ENCODE measurements at regions not wholly inside any gene's neighbourhood (a gene's known extent, or its start where the extent isn't known, plus 50 kb on each side); places are given as distances from the start of the nearest gene placed in this dataset.

DNA sequence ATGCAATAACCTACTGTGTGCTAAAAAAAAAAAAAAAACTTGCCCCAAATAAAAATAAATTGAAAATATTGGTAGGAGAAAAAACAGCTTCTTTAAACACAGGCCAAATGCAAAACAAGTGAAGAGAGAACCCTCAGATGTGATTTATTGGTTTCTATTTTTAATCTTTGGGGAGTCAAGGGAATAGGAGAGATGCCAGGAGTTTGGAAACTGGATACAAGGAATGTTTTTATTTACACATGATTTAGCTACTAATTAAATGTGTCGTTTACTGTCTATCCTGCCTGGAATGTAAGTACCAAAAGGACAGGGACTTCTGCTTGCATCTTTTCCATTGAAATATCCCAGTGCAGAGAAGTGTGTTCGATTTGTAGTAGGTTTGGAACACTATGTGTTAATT, 810.7 kb downstream of the MAFB start:
- H3K4me3 ChIP-seq (replicated peaks in 1 of 3; ENCODE audit: insufficient read depth in 1 of 3, low read depth in 1 of 3, low read length in 3 of 3) = no peak overlapping the region
- TF ChIP-seq CTCF (IDR thresholded peaks at IDR 0.05; ENCODE audit: extremely low read depth in 1 of 2, insufficient read depth in 1 of 2, low read depth in 1 of 2, low read length in 2 of 2) = no peak
- no peak for TF ChIP-seq MAX (IDR thresholded peaks at IDR 0.05; ENCODE audit: insufficient read depth, insufficient read length)
- TF ChIP-seq POLR2AphosphoS5 (IDR thresholded peaks at IDR 0.05; ENCODE audit: insufficient read depth, low read depth, low read length) = no peak
- TF ChIP-seq GATA2 (IDR thresholded peaks at IDR 0.05; ENCODE audit: insufficient read depth, insufficient read length, low read depth, low read length) = no peak
- no peak for TF ChIP-seq JUN (IDR thresholded peaks at IDR 0.05; ENCODE audit: borderline replicate concordance, insufficient read depth, insufficient read length, low read depth)
- no peak for TF ChIP-seq POLR2A (IDR thresholded peaks at IDR 0.05; ENCODE audit: low read depth, low read length)
- no peak for TF ChIP-seq EZH2 (IDR thresholded peaks at IDR 0.05; ENCODE audit: borderline replicate concordance, low read depth, low read length, severe bottlenecking)
- no peak for TF ChIP-seq MYC (IDR thresholded peaks at IDR 0.05; ENCODE audit: low read depth, low read length)
- TF ChIP-seq FOS (IDR thresholded peaks at IDR 0.05; ENCODE audit: borderline replicate concordance, insufficient read depth, low read length) = no peak
- CTCF ChIA-PET = interaction anchor here (1.1 kb wide), 2 partner anchors 589 to 609 kb away, joined by 4 read pairs; no protein-coding TSS in a partner anchor
- H3K9me1 ChIP-seq (replicated peaks; ENCODE audit: control insufficient read depth, extremely low read depth, insufficient read depth, low read length) = no peaks in the 10 kb centered on the region
- H3K36me3 ChIP-seq (ENCODE audit: control insufficient read depth in 2 of 2, extremely low read depth in 1 of 2, insufficient read depth in 2 of 2, low read length in 2 of 2) = no peaks in the 10 kb centered on the region
- H3K9ac ChIP-seq (replicated peaks; ENCODE audit: extremely low read depth, insufficient read depth, low read length) = no peak overlapping the region
- POLR2A ChIA-PET = no interaction called here
- H3K27ac ChIP-seq (ENCODE audit: insufficient read depth, low read depth, low read length) = no peak overlapping the region
- H4K20me1 ChIP-seq (replicated peaks; ENCODE audit: control insufficient read depth, extremely low read depth, insufficient read depth, low read length) = no peaks in the 10 kb centered on the region
- no peak for DNase-seq (ENCODE audit: low read depth, low spot score)
- no peaks in the 10 kb centered on the region for H3K79me2 ChIP-seq (ENCODE audit: control insufficient read depth, insufficient read depth, low read length)
- H3K9me3 ChIP-seq (replicated peaks; ENCODE audit: control insufficient read depth, insufficient read depth, low read length) = no peaks in the 10 kb centered on the region
- no TSS peak for BruUV-seq (replicated peaks)
- H3K27me3 ChIP-seq (ENCODE audit: control insufficient read depth in 2 of 2, insufficient read depth in 2 of 2, low read length in 2 of 2) = peaks cover 0 to 2% of the 10 kb centered on the region in 2 experiments
- H3K4me2 ChIP-seq (ENCODE audit: insufficient read depth, low read length) = no peak overlapping the region
- no peak overlapping the region for H2AFZ ChIP-seq (ENCODE audit: low read depth, low read length)
- intact Hi-C loops (cut with micrococcal nuclease) = no loop called here
- H3K4me1 ChIP-seq (ENCODE audit: control insufficient read depth, extremely low read depth, insufficient read depth, low read length) = peaks cover 2% of the 10 kb centered on the region
- dilution Hi-C loops (cut with MboI; ENCODE audit: extremely low pct_ligation_motif_present, low sequenced_read_pairs) = no loop called here
- no peak for FAIRE-seq
